GM19452 (cell line): ENCODE measurements at regions not wholly inside any gene's neighbourhood (a gene's known extent, or its start where the extent isn't known, plus 50 kb on each side); places are given as distances from the start of the nearest gene placed in this dataset.

Source experiments
- ATAC-seq: cut with Tn5 transposase; IDR thresholded peaks from one replicate; pipeline ENCODE4 v1.9.1; 2021; ENCODE audit not compliant: unreplicated experiment

- no peak for ATAC-seq
These were observed 54.8 kb upstream of the FLRT2 start for GRCh38 chr14:85475113-85475512.

DNA sequence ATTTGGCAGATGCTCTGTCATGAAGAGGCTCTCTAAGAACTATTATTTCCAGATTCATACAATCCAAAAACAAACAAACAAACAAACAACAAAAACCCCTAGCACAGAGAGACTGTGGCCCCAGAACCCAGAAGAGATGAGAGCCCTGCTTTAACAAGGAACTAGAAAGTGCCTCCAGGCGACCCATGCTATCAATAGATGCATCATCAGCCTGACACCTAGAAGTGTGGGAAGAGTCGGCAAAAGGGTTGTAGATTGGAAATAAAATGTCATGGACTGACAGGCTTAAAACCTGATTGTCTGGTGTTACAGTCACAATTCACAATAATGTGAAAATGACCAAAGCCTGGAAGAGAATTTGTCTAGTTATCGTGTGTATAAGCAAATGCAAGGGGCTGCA lies 50.6 kb upstream of the FLRT2 start:
- no peak for ATAC-seq

- no peak for ATAC-seq
These were observed 50.2 kb upstream of the FLRT2 start for GRCh38 chr14:85479771-85480170.
